ENCODE measurements at regions not wholly inside any gene's neighbourhood (a gene's known extent, or its start where the extent isn't known, plus 50 kb on each side); places are given as distances from the start of the nearest gene placed in this dataset.

GRCh38 chr6:118761645-118762044 is 110.3 kb upstream of the CEP85L start:
- no peak for DNase-seq

- no peak for DNase-seq
These were observed 107.6 kb upstream of the CEP85L start for GRCh38 chr6:118758946-118759345.

- no peak for DNase-seq
These were observed 104.7 kb upstream of the CEP85L start for GRCh38 chr6:118755941-118756646.

- no peak for DNase-seq
These were observed 101.4 kb upstream of the CEP85L start for GRCh38 chr6:118752803-118753202.

GRCh38 chr6:118751072-118751471 is 99.7 kb upstream of the CEP85L start:
- DNase-seq: no peak

GRCh38 chr6:118750143-118750542 is 98.8 kb upstream of the CEP85L start:
- DNase-seq: no peak

GRCh38 chr6:118748311-118749062 is 97.1 kb upstream of the CEP85L start:
- DNase-seq: no peak

GRCh38 chr6:118746825-118747174 is 95.4 kb upstream of the CEP85L start:
- no peak for DNase-seq

GRCh38 chr6:118746145-118746824 is 94.9 kb upstream of the CEP85L start:
- no peak for DNase-seq

GRCh38 chr6:118745156-118745555 is 93.8 kb upstream of the CEP85L start:
- DNase-seq: no peak

- DNase-seq: no peak
These were observed 93.0 kb upstream of the CEP85L start for GRCh38 chr6:118744261-118744941.

GRCh38 chr6:118743746-118744145 is 92.4 kb upstream of the CEP85L start:
- DNase-seq: no peak

GRCh38 chr6:118740372-118740771 is 89.0 kb upstream of the CEP85L start:
- DNase-seq: no peak

- no peak for DNase-seq
These were observed 88.4 kb upstream of the CEP85L start for GRCh38 chr6:118739696-118740353.

GRCh38 chr6:118736440-118736839 is 85.0 kb upstream of the CEP85L start:
- DNase-seq: no peak

GRCh38 chr6:118735320-118735719 is 83.9 kb upstream of the CEP85L start:
- DNase-seq: no peak

- peak; percentile 52 to 54 for DNase-seq
These were observed 74.6 kb upstream of the CEP85L start for GRCh38 chr6:118725944-118726343.

GRCh38 chr6:118724211-118724610 is 72.8 kb upstream of the CEP85L start:
- DNase-seq: no peak

- DNase-seq: no peak
These were observed 71.7 kb upstream of the CEP85L start for GRCh38 chr6:118722829-118723813.

- DNase-seq: no peak
These were observed 68.7 kb upstream of the CEP85L start for GRCh38 chr6:118720125-118720473.

GRCh38 chr6:118719351-118720124 is 68.1 kb upstream of the CEP85L start:
- DNase-seq: no peak

Data from stimulated activated CD4-positive, alpha-beta T cell treated with anti-CD3 and anti-CD28 coated beads, Interleukin-2, amount 100 ng/mL, for 48 hours (primary cell).